Fibroblast of lung (primary cell): ENCODE measurements at regions not wholly inside any gene's neighbourhood (a gene's known extent, or its start where the extent isn't known, plus 50 kb on each side); places are given as distances from the start of the nearest gene placed in this dataset.

ENCODE experiments used
- DNase-seq, 2 donors: peaks; one replicate each; pipeline versions ENCODE4 v3.0.0 to v3.0.0-alpha.2; 2010; ENCODE audit warnings: low read depth in 2 of 2
- H2AFZ ChIP-seq: 2 replicates; pipeline ENCODE4 v1.5.1; 2012; ENCODE audit warnings: low read length, control low read depth, inconsistent platforms
- H3K27ac ChIP-seq: 2 replicates; pipeline ENCODE4 v1.5.1; 2011; ENCODE audit warnings: low read length, control low read depth; ENCODE audit not compliant: insufficient read depth
- H3K27me3 ChIP-seq: 2 replicates; pipeline ENCODE4 v1.5.1; 2011; ENCODE audit warnings: mild to moderate bottlenecking, low read length; ENCODE audit not compliant: control insufficient read depth, insufficient read depth
- H3K36me3 ChIP-seq: 2 replicates; pipeline ENCODE4 v1.5.1; 2011; ENCODE audit warnings: low read length; ENCODE audit not compliant: control insufficient read depth, insufficient read depth
- H3K4me1 ChIP-seq: 2 replicates; pipeline ENCODE4 v1.5.1; 2011; ENCODE audit warnings: low read length; ENCODE audit not compliant: control insufficient read depth, insufficient read depth; ENCODE audit errors: extremely low read depth
- H3K4me2 ChIP-seq: 2 replicates; pipeline ENCODE4 v1.5.1; 2011; ENCODE audit warnings: low read length, control low read depth; ENCODE audit not compliant: insufficient read depth; ENCODE audit errors: extremely low read depth
- H3K4me3 ChIP-seq, 4 experiments: fragments of 200-600 bp in 1 of 4; sonication (generic) in 1 of 4; replicated peaks in 1 of 4; 2 replicates each; pipeline ENCODE4 v1.5.1; 2011 to 2016; ENCODE audit warnings: low read length in 4 of 4, low read depth in 3 of 4, mild to moderate bottlenecking in 3 of 4, control low read depth in 2 of 4, inconsistent platforms in 1 of 4, mixed read lengths in 1 of 4; ENCODE audit not compliant: insufficient read depth in 1 of 4; ENCODE audit errors: control extremely low read depth in 1 of 4
- H3K79me2 ChIP-seq: 2 replicates; pipeline ENCODE4 v1.5.1; 2012; ENCODE audit warnings: mild to moderate bottlenecking, low read length, inconsistent platforms; ENCODE audit not compliant: control insufficient read depth, insufficient read depth
- H3K9ac ChIP-seq: 2 replicates; pipeline ENCODE4 v1.5.1; 2011; ENCODE audit warnings: mild to moderate bottlenecking, low read length, control low read depth; ENCODE audit not compliant: insufficient read depth
- H3K9me3 ChIP-seq: 2 replicates; pipeline ENCODE4 v1.5.1; 2012; ENCODE audit warnings: low read depth, low read length; ENCODE audit not compliant: control insufficient read depth, insufficient read depth
- H4K20me1 ChIP-seq: 2 replicates; pipeline ENCODE4 v1.5.1; 2011; ENCODE audit warnings: low read length; ENCODE audit not compliant: control insufficient read depth, insufficient read depth; ENCODE audit errors: extremely low read depth
- CTCF ChIP-seq, 2 donors: IDR thresholded peaks in 1 of 2; conservative IDR thresholded peaks in 1 of 2; 1 replicate in 1 of 2; 2 replicates in 1 of 2; pipeline ENCODE4 v1.5.1; 2011 to 2012; ENCODE audit warnings: low read length in 2 of 2, control low read depth in 1 of 2, inconsistent platforms in 1 of 2, low read depth in 1 of 2, mild to moderate bottlenecking in 1 of 2
- EZH2 ChIP-seq: IDR thresholded peaks from 2 replicates; pipeline ENCODE4 v1.5.1; 2012; ENCODE audit warnings: low read length, control low read depth, mild to moderate bottlenecking; ENCODE audit errors: missing control alignments

GRCh38 chr7:10122551-10123100 lies 851.0 kb upstream of the PHF14 start:
- no peak overlapping the region for H3K4me3 ChIP-seq
- H3K79me2 ChIP-seq: no peaks in the 10 kb centered on the region
- no peaks in the 10 kb centered on the region for H3K9me3 ChIP-seq
- TF ChIP-seq EZH2 (no peak), CTCF (conservative IDR thresholded peaks at IDR 0.05 in 1 of 2, IDR thresholded peaks at IDR 0.05 in 1 of 2; ENCODE audit: low read depth in 1 of 2, low read length in 2 of 2) (no peak)
- H3K4me2 ChIP-seq: no peak overlapping the region
- no peaks in the 10 kb centered on the region for H3K27me3 ChIP-seq
- no peak overlapping the region for H2AFZ ChIP-seq
- H4K20me1 ChIP-seq: no peaks in the 10 kb centered on the region
- H3K27ac ChIP-seq: no peak overlapping the region
- peak; percentile 1 to 9 for DNase-seq
- H3K9ac ChIP-seq: no peak overlapping the region
- no peaks in the 10 kb centered on the region for H3K36me3 ChIP-seq
- no peaks in the 10 kb centered on the region for H3K4me1 ChIP-seq

DNA sequence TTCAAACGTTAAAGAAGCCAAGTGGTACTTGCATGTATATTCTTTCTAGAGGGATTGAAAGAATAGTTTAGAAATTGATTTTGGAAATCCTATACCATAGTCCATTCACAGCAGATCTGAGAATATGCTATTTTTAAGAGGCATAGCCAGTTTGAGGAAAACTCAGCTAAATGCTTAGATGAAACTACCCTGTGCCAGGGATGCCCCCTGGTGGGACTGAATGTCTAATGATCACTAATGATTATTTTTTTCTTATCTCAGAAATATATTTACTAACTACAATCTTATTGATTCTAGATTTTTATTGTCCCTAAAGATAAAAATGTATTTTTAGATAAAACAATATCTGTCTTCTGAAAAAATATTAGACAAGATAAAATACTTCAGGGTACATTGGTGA lies 844.9 kb upstream of the PHF14 start:
- no peaks in the 10 kb centered on the region for H4K20me1 ChIP-seq
- no peaks in the 10 kb centered on the region for H3K4me1 ChIP-seq
- H2AFZ ChIP-seq: no peak overlapping the region
- no peak overlapping the region for H3K4me2 ChIP-seq
- no peak overlapping the region for H3K27ac ChIP-seq
- H3K9ac ChIP-seq: no peak overlapping the region
- H3K9me3 ChIP-seq: no peaks in the 10 kb centered on the region
- no peaks in the 10 kb centered on the region for H3K79me2 ChIP-seq
- H3K27me3 ChIP-seq: no peaks in the 10 kb centered on the region
- no peak for TF ChIP-seq EZH2
- peak in 1 of 2 donors; percentile 51 for TF ChIP-seq CTCF (conservative IDR thresholded peaks at IDR 0.05 in 1 of 2, IDR thresholded peaks at IDR 0.05 in 1 of 2; ENCODE audit: low read depth in 1 of 2, low read length in 2 of 2)
- H3K4me3 ChIP-seq: no peak overlapping the region
- no peaks in the 10 kb centered on the region for H3K36me3 ChIP-seq
- DNase-seq: peak; percentile 3 to 42

GRCh38 chr7:10138087-10138854 lies 835.4 kb upstream of the PHF14 start:
- H3K4me2 ChIP-seq: no peak overlapping the region
- H2AFZ ChIP-seq: no peak overlapping the region
- H3K9ac ChIP-seq: no peak overlapping the region
- H3K4me1 ChIP-seq: no peaks in the 10 kb centered on the region
- H3K9me3 ChIP-seq: no peaks in the 10 kb centered on the region
- DNase-seq: no peak
- H3K36me3 ChIP-seq: no peaks in the 10 kb centered on the region
- H3K4me3 ChIP-seq: no peak overlapping the region
- no peak for TF ChIP-seq EZH2
- no peak for TF ChIP-seq CTCF (conservative IDR thresholded peaks at IDR 0.05 in 1 of 2, IDR thresholded peaks at IDR 0.05 in 1 of 2; ENCODE audit: low read depth in 1 of 2, low read length in 2 of 2)
- no peaks in the 10 kb centered on the region for H3K27me3 ChIP-seq
- no peaks in the 10 kb centered on the region for H4K20me1 ChIP-seq
- H3K27ac ChIP-seq: no peak overlapping the region
- H3K79me2 ChIP-seq: no peaks in the 10 kb centered on the region
